ENCODE measurements at regions not wholly inside any gene's neighbourhood (a gene's known extent, or its start where the extent isn't known, plus 50 kb on each side); places are given as distances from the start of the nearest gene placed in this dataset.

GRCh38 chr2:128646091-128646490 lies 327.4 kb upstream of the HS6ST1 start:
- TF ChIP-seq CTCF (conservative IDR thresholded peaks at IDR 0.05; ENCODE audit: low read depth, low read length) (no peak), EZH2phosphoT487 (IDR thresholded peaks at IDR 0.05; ENCODE audit: borderline replicate concordance, low read length) (no peak)
